H9 (cell line): ENCODE measurements at regions not wholly inside any gene's neighbourhood (a gene's known extent, or its start where the extent isn't known, plus 50 kb on each side); places are given as distances from the start of the nearest gene placed in this dataset.

Experiments
- DNase-seq: peaks from one replicate; pipeline ENCODE4 v3.0.0-alpha.2; 2017
- H2AFZ ChIP-seq: one replicate; pipeline ENCODE4 v1.6.1; 2013; ENCODE audit warnings: mild to moderate bottlenecking, low read length, control low read depth, moderate library complexity
- H2AK5ac ChIP-seq: 2 replicates; pipeline ENCODE4 v1.6.1; 2013; ENCODE audit warnings: low read length, control low read depth, mixed read lengths; ENCODE audit not compliant: insufficient read length
- H2BK120ac ChIP-seq: one replicate; pipeline ENCODE4 v1.6.1; 2013; ENCODE audit warnings: low read depth, mild to moderate bottlenecking, low read length, control low read depth, inconsistent platforms; ENCODE audit not compliant: poor library complexity, severe bottlenecking
- H2BK12ac ChIP-seq: 2 replicates; pipeline ENCODE4 v1.6.1; 2013; ENCODE audit warnings: low read length, control low read depth, mixed read lengths, low read depth; ENCODE audit not compliant: insufficient read length
- H2BK15ac ChIP-seq: 2 replicates; pipeline ENCODE4 v1.6.1; 2013; ENCODE audit warnings: low read depth, low read length, control low read depth
- H2BK20ac ChIP-seq: one replicate; pipeline ENCODE4 v1.6.1; 2013; ENCODE audit warnings: low read depth, mild to moderate bottlenecking, low read length, control low read depth, inconsistent platforms; ENCODE audit not compliant: poor library complexity, severe bottlenecking
- H2BK5ac ChIP-seq: 2 replicates; pipeline ENCODE4 v1.6.1; 2013; ENCODE audit warnings: low read length, control low read depth, mixed read lengths; ENCODE audit not compliant: insufficient read length
- H3K14ac ChIP-seq: 2 replicates; pipeline ENCODE4 v1.6.1; 2013; ENCODE audit warnings: low read length, control low read depth; ENCODE audit not compliant: insufficient read depth
- H3K18ac ChIP-seq: 2 replicates; pipeline ENCODE4 v1.6.1; 2013; ENCODE audit warnings: low read depth, mild to moderate bottlenecking, mixed read lengths, low read length, control low read depth; ENCODE audit not compliant: insufficient read length
- H3K23ac ChIP-seq: 2 replicates; pipeline ENCODE4 v1.6.1; 2013; ENCODE audit warnings: low read length, control low read depth, mixed read lengths, low read depth; ENCODE audit not compliant: insufficient read length
- H3K23me2 ChIP-seq: 2 replicates; pipeline ENCODE4 v1.6.1; 2013; ENCODE audit warnings: low read depth, mild to moderate bottlenecking, mixed read lengths, low read length, control low read depth; ENCODE audit not compliant: insufficient read length, poor library complexity, severe bottlenecking
- H3K27ac ChIP-seq: 2 replicates; pipeline ENCODE4 v1.5.1; 2013; ENCODE audit warnings: low read length, control low read depth, mixed read lengths, low read depth; ENCODE audit not compliant: insufficient read length
- H3K27me3 ChIP-seq: 2 replicates; pipeline ENCODE4 v1.6.1; 2013; ENCODE audit warnings: low read length, control low read depth, inconsistent platforms; ENCODE audit not compliant: insufficient read depth
- H3K4ac ChIP-seq: 2 replicates; pipeline ENCODE4 v1.6.1; 2013; ENCODE audit warnings: low read depth, mild to moderate bottlenecking, control low read depth, inconsistent platforms, low read length, moderate library complexity
- H3K4me1 ChIP-seq: 2 replicates; pipeline ENCODE4 v1.6.1; 2013; ENCODE audit warnings: low read length, control low read depth, inconsistent platforms; ENCODE audit not compliant: insufficient read depth
- H3K4me2 ChIP-seq: 2 replicates; pipeline ENCODE4 v1.6.1; 2013; ENCODE audit warnings: low read length, control low read depth, mixed read lengths; ENCODE audit not compliant: insufficient read length, insufficient read depth
- H3K56ac ChIP-seq: 2 replicates; pipeline ENCODE4 v1.6.1; 2013; ENCODE audit warnings: low read depth, mild to moderate bottlenecking, mixed read lengths, low read length, control low read depth; ENCODE audit not compliant: insufficient read length
- H3K79me1 ChIP-seq: 2 replicates; pipeline ENCODE4 v1.6.1; 2013; ENCODE audit warnings: low read depth, mild to moderate bottlenecking, moderate library complexity, low read length, control low read depth, inconsistent platforms; ENCODE audit not compliant: insufficient read depth, poor library complexity, severe bottlenecking
- H3K79me2 ChIP-seq: 2 replicates; pipeline ENCODE4 v1.6.1; 2013; ENCODE audit warnings: low read length, control low read depth, inconsistent platforms; ENCODE audit not compliant: insufficient read depth
- H3K9ac ChIP-seq: 2 replicates; pipeline ENCODE4 v1.6.1; 2013; ENCODE audit warnings: low read length, control low read depth, mixed read lengths; ENCODE audit not compliant: insufficient read length; ENCODE audit errors: extremely low read depth
- H3K9me3 ChIP-seq: one replicate; pipeline ENCODE4 v1.6.1; 2013; ENCODE audit warnings: low read depth, low read length, inconsistent platforms; ENCODE audit not compliant: control insufficient read depth
- H3T11ph ChIP-seq: one replicate; pipeline ENCODE4 v1.6.1; 2013; ENCODE audit warnings: mild to moderate bottlenecking, low read length, control low read depth, inconsistent platforms
- H4K20me1 ChIP-seq: one replicate; pipeline ENCODE4 v1.6.1; 2013; ENCODE audit not compliant: control insufficient read depth, insufficient read length, insufficient read depth
- H4K5ac ChIP-seq: 2 replicates; pipeline ENCODE4 v1.6.1; 2013; ENCODE audit warnings: low read depth, mild to moderate bottlenecking, mixed read lengths, low read length, control low read depth; ENCODE audit not compliant: insufficient read length
- H4K8ac ChIP-seq: replicated peaks from 2 replicates; pipeline ENCODE4 v1.6.1; 2013; ENCODE audit warnings: low read length, control low read depth, mixed read lengths, low read depth; ENCODE audit not compliant: insufficient read length
- H4K91ac ChIP-seq: 2 replicates; pipeline ENCODE4 v1.6.1; 2013; ENCODE audit warnings: low read depth, mild to moderate bottlenecking, moderate library complexity, mixed read lengths, low read length, control low read depth; ENCODE audit not compliant: insufficient read length
- H3K27ac Mint-ChIP-seq, 3 experiments: 2 replicates in 2 of 3; 3 replicates in 1 of 3; pipeline ENCODE4 v1.8.0; 2020 to 2021; ENCODE audit warnings: mixed read lengths in 3 of 3, mild to moderate bottlenecking in 1 of 3, moderate library complexity in 1 of 3
- H3K27me3 Mint-ChIP-seq: 2 replicates; pipeline ENCODE4 v1.8.0; 2021; ENCODE audit warnings: low read depth, mild to moderate bottlenecking, moderate library complexity, mixed read lengths
- H3K36me3 Mint-ChIP-seq, 3 experiments: 2 replicates in 2 of 3; 3 replicates in 1 of 3; pipeline ENCODE4 v1.8.0; 2020 to 2021; ENCODE audit warnings: low read depth in 3 of 3, mixed read lengths in 3 of 3; ENCODE audit not compliant: insufficient read depth in 1 of 3
- H3K4me1 Mint-ChIP-seq, 2 experiments: 2 replicates each; pipeline ENCODE4 v1.8.0; 2020; ENCODE audit warnings: mixed read lengths in 2 of 2
- H3K4me3 Mint-ChIP-seq, 2 experiments: 2 replicates in 1 of 2; 3 replicates in 1 of 2; pipeline ENCODE4 v1.8.0; 2020 to 2021; ENCODE audit warnings: mild to moderate bottlenecking in 2 of 2, mixed read lengths in 2 of 2, moderate library complexity in 1 of 2
- H3K9me3 Mint-ChIP-seq, 2 experiments: 2 replicates in 1 of 2; 3 replicates in 1 of 2; pipeline ENCODE4 v1.8.0; 2020; ENCODE audit warnings: mild to moderate bottlenecking in 2 of 2, mixed read lengths in 2 of 2, moderate library complexity in 1 of 2
- CTCF ChIP-seq: fragments of 200-600 bp; sonication (generic); conservative IDR thresholded peaks from 3 replicates; pipeline ENCODE4 v1.8.0; 2021; ENCODE audit warnings: antibody characterized with exemption, mild to moderate bottlenecking
- WGBS: extraction: QIAGEN DNeasy Blood & Tissue Kit; methylation state at CpG from one replicate; pipeline ENCODE4 v1.1.7; 2013; ENCODE audit warnings: missing lambda C conversion rate, low lambda C conversion rate, mixed read lengths; ENCODE audit not compliant: insufficient read length; ENCODE audit errors: extremely low coverage; 5-methylcytosine and 5-hydroxymethylcytosine counted together

- H3K79me1 ChIP-seq, result no peaks in the 10 kb centered on the region
- no peak overlapping the region for H3K9ac ChIP-seq
- no peak overlapping the region for H2BK15ac ChIP-seq
- no peaks in the 10 kb centered on the region for H3K27me3 ChIP-seq
- no peak overlapping the region for H2BK5ac ChIP-seq
- H3K36me3 Mint-ChIP-seq, result no peaks in the 10 kb centered on the region; a peak in 1 of 7 replicates
- no peak overlapping the region for H2BK12ac ChIP-seq
- DNase-seq, result no peak
- H3K27ac ChIP-seq, result no peak overlapping the region
- H3K23ac ChIP-seq, result no peak overlapping the region
- H3K4me3 Mint-ChIP-seq, result no peak overlapping the region; a peak in 1 of 5 replicates
- H2BK20ac ChIP-seq, result no peak overlapping the region
- no peak overlapping the region for H3T11ph ChIP-seq
- H3K4me1 ChIP-seq, result peaks cover 3% of the 10 kb centered on the region; the same call in 1 of the 2 replicates
- H4K8ac ChIP-seq, result no peak overlapping the region
- H3K14ac ChIP-seq, result no peak overlapping the region; the same call in 1 of the 2 replicates
- no peaks in the 10 kb centered on the region for H3K9me3 ChIP-seq
- H3K23me2 ChIP-seq, result no peaks in the 10 kb centered on the region
- H3K27ac Mint-ChIP-seq, result no peak overlapping the region; a peak in 1 of 7 replicates
- H3K4me2 ChIP-seq, result no peak overlapping the region
- no peak overlapping the region for H2AK5ac ChIP-seq
- H3K18ac ChIP-seq, result no peak overlapping the region
- H4K20me1 ChIP-seq, result no peaks in the 10 kb centered on the region
- H3K79me2 ChIP-seq, result no peaks in the 10 kb centered on the region
- H3K4me1 Mint-ChIP-seq, result peaks cover 31 to 48% of the 10 kb centered on the region in 2 experiments
- H2AFZ ChIP-seq, result no peak overlapping the region
- TF ChIP-seq CTCF, result no peak
- H3K27me3 Mint-ChIP-seq, result peaks cover 32% of the 10 kb centered on the region
- H2BK120ac ChIP-seq, result no peak overlapping the region
- H4K5ac ChIP-seq, result no peak overlapping the region
- no peak overlapping the region for H3K4ac ChIP-seq
- no peak overlapping the region for H3K56ac ChIP-seq
- no CpG with 5 or more reads among the region's 7 CpGs for WGBS
- no peaks in the 10 kb centered on the region; a peak in 1 of 5 replicates for H3K9me3 Mint-ChIP-seq
- no peak overlapping the region for H4K91ac ChIP-seq
Measured at GRCh38 chr1:36708587-36708986, 225.9 kb upstream of the CSF3R start.
